Ectodermal cell (in vitro differentiated cells): ENCODE measurements at regions not wholly inside any gene's neighbourhood (a gene's known extent, or its start where the extent isn't known, plus 50 kb on each side); places are given as distances from the start of the nearest gene placed in this dataset.

ENCODE experiments used
- H3K27ac ChIP-seq: 2 replicates; pipeline ENCODE4 v1.7.0; 2013; ENCODE audit warnings: mild to moderate bottlenecking, low read depth, low read length; ENCODE audit not compliant: insufficient read depth, poor library complexity, severe bottlenecking
- H3K27me3 ChIP-seq: 2 replicates; pipeline ENCODE4 v1.7.0; 2013; ENCODE audit warnings: mild to moderate bottlenecking, low read length; ENCODE audit not compliant: insufficient read depth, control insufficient read depth, poor library complexity, severe bottlenecking
- H3K36me3 ChIP-seq: one replicate; pipeline ENCODE4 v1.7.0; 2013; ENCODE audit warnings: low read length; ENCODE audit not compliant: control insufficient read depth, insufficient read depth
- H3K4me1 ChIP-seq: one replicate; pipeline ENCODE4 v1.7.0; 2013; ENCODE audit warnings: low read length; ENCODE audit not compliant: control insufficient read depth, insufficient read depth
- H3K4me3 ChIP-seq: 2 replicates; pipeline ENCODE4 v1.7.0; 2013; ENCODE audit warnings: low read depth, low read length, control low read depth; ENCODE audit not compliant: insufficient read depth
- H3K9me3 ChIP-seq: 2 replicates; pipeline ENCODE4 v1.7.0; 2013; ENCODE audit warnings: mild to moderate bottlenecking, low read length, moderate library complexity; ENCODE audit not compliant: control insufficient read depth
- WGBS, 2 experiments: methylation state at CpG; one replicate each; pipeline ENCODE4 v1.1.7; 2013; ENCODE audit warnings: missing lambda C conversion rate in 2 of 2; 5-methylcytosine and 5-hydroxymethylcytosine counted together

- Histone ChIP-seq H3K36me3 (no peaks in the 10 kb centered on the region), H3K27ac (no peak overlapping the region), H3K4me3 (no peak overlapping the region), H3K4me1 (no peaks in the 10 kb centered on the region), H3K27me3 (no peaks in the 10 kb centered on the region), H3K9me3 (no peaks in the 10 kb centered on the region)
- 96% methylated on average over 3 of the region's 3 CpGs for WGBS, 2 experiments
Measured at GRCh38 chr7:18196638-18197037, 169.0 kb upstream of the PRPS1L1 start.

GRCh38 chr7:18198868-18199267 is 171.2 kb upstream of the PRPS1L1 start:
- WGBS, 2 experiments, result 100% methylated on average over 1 of the region's 1 CpG; no CpG with 5 or more reads in 1 of the 2 experiments
- H3K36me3 ChIP-seq, result no peaks in the 10 kb centered on the region
- H3K9me3 ChIP-seq, result no peaks in the 10 kb centered on the region
- no peaks in the 10 kb centered on the region for H3K4me1 ChIP-seq
- no peak overlapping the region for H3K4me3 ChIP-seq
- H3K27ac ChIP-seq, result no peak overlapping the region
- H3K27me3 ChIP-seq, result no peaks in the 10 kb centered on the region

GRCh38 chr7:18200266-18200665 is 172.6 kb upstream of the PRPS1L1 start:
- Histone ChIP-seq H3K36me3 (no peaks in the 10 kb centered on the region), H3K27me3 (no peaks in the 10 kb centered on the region), H3K9me3 (no peaks in the 10 kb centered on the region), H3K4me3 (no peak overlapping the region), H3K4me1 (no peaks in the 10 kb centered on the region), H3K27ac (no peak overlapping the region)
- WGBS, 2 experiments, result 88 to 96% methylated on average over 4 of the region's 4 CpGs

GRCh38 chr7:18200855-18201254 is 173.2 kb upstream of the PRPS1L1 start:
- H3K27me3 ChIP-seq, result no peaks in the 10 kb centered on the region
- H3K4me3 ChIP-seq, result no peak overlapping the region
- H3K4me1 ChIP-seq, result no peaks in the 10 kb centered on the region
- no peak overlapping the region for H3K27ac ChIP-seq
- WGBS, 2 experiments, result 93% methylated on average over 8 of the region's 8 CpGs
- no peaks in the 10 kb centered on the region for H3K9me3 ChIP-seq
- H3K36me3 ChIP-seq, result no peaks in the 10 kb centered on the region

- H3K9me3 ChIP-seq, result no peaks in the 10 kb centered on the region
- no peak overlapping the region for H3K27ac ChIP-seq
- no peak overlapping the region for H3K4me3 ChIP-seq
- no peaks in the 10 kb centered on the region for H3K4me1 ChIP-seq
- no peaks in the 10 kb centered on the region for H3K36me3 ChIP-seq
- no peaks in the 10 kb centered on the region for H3K27me3 ChIP-seq
Measured at GRCh38 chr7:18201350-18201749, 173.7 kb upstream of the PRPS1L1 start.

GRCh38 chr7:18202315-18203045 is 174.8 kb upstream of the PRPS1L1 start:
- no peaks in the 10 kb centered on the region for H3K4me1 ChIP-seq
- H3K27ac ChIP-seq, result no peak overlapping the region
- no peaks in the 10 kb centered on the region for H3K9me3 ChIP-seq
- 90 to 93% methylated on average over 3 of the region's 3 CpGs for WGBS, 2 experiments
- H3K36me3 ChIP-seq, result no peaks in the 10 kb centered on the region
- H3K27me3 ChIP-seq, result no peaks in the 10 kb centered on the region
- no peak overlapping the region for H3K4me3 ChIP-seq

GRCh38 chr7:18206331-18206730 is 178.7 kb upstream of the PRPS1L1 start:
- Histone ChIP-seq H3K36me3 (no peaks in the 10 kb centered on the region), H3K9me3 (no peaks in the 10 kb centered on the region), H3K27ac (no peak overlapping the region), H3K4me1 (no peaks in the 10 kb centered on the region), H3K4me3 (no peak overlapping the region), H3K27me3 (no peaks in the 10 kb centered on the region)
- WGBS, 2 experiments, result 100% methylated on average over 1 of the region's 1 CpG

GRCh38 chr7:18208921-18209320 is 181.3 kb upstream of the PRPS1L1 start:
- H3K9me3 ChIP-seq, result no peaks in the 10 kb centered on the region
- H3K36me3 ChIP-seq, result no peaks in the 10 kb centered on the region
- 88 to 91% methylated on average over 1 of the region's 1 CpG for WGBS, 2 experiments
- no peak overlapping the region for H3K27ac ChIP-seq
- no peak overlapping the region for H3K4me3 ChIP-seq
- no peaks in the 10 kb centered on the region for H3K4me1 ChIP-seq
- no peaks in the 10 kb centered on the region for H3K27me3 ChIP-seq

GRCh38 chr7:18210377-18210776 is 182.7 kb upstream of the PRPS1L1 start:
- Histone ChIP-seq H3K27ac (no peak overlapping the region), H3K9me3 (no peaks in the 10 kb centered on the region), H3K4me1 (no peaks in the 10 kb centered on the region), H3K36me3 (no peaks in the 10 kb centered on the region), H3K27me3 (no peaks in the 10 kb centered on the region), H3K4me3 (no peak overlapping the region)
- 94% methylated on average over 2 of the region's 2 CpGs; no CpG with 5 or more reads in 1 of the 2 experiments for WGBS, 2 experiments

- WGBS, 2 experiments, result 90 to 98% methylated on average over 2 to 3 of the region's 3 CpGs
- no peaks in the 10 kb centered on the region for H3K9me3 ChIP-seq
- no peak overlapping the region for H3K4me3 ChIP-seq
- H3K4me1 ChIP-seq, result no peaks in the 10 kb centered on the region
- no peak overlapping the region for H3K27ac ChIP-seq
- no peaks in the 10 kb centered on the region for H3K27me3 ChIP-seq
- no peaks in the 10 kb centered on the region for H3K36me3 ChIP-seq
Measured at GRCh38 chr7:18210788-18211187, 183.1 kb upstream of the PRPS1L1 start.

- Histone ChIP-seq H3K27ac (no peak overlapping the region), H3K4me1 (no peaks in the 10 kb centered on the region), H3K27me3 (no peaks in the 10 kb centered on the region), H3K4me3 (no peak overlapping the region), H3K36me3 (no peaks in the 10 kb centered on the region), H3K9me3 (no peaks in the 10 kb centered on the region)
- 89 to 98% methylated on average over 3 of the region's 3 CpGs for WGBS, 2 experiments
Measured at GRCh38 chr7:18212308-18212707, 184.7 kb upstream of the PRPS1L1 start.
